WTC11 (cell line): ENCODE measurements at regions not wholly inside any gene's neighbourhood (a gene's known extent, or its start where the extent isn't known, plus 50 kb on each side); places are given as distances from the start of the nearest gene placed in this dataset.

ENCODE experiments used
- CTCF ChIP-seq: fragments of 200-600 bp; IDR thresholded peaks from 2 replicates; pipeline ENCODE4 v1.8.0; 2022; ENCODE audit warnings: antibody characterized with exemption
- FOXP1 ChIP-seq: sonication (generic); formaldehyde crosslinking; IDR thresholded peaks from 2 replicates; pipeline ENCODE4 v1.8.0; 2022; ENCODE audit warnings: missing genetic modification reagents, mild to moderate bottlenecking, moderate library complexity, borderline replicate concordance
- MLX ChIP-seq: sonication (generic); formaldehyde crosslinking; IDR thresholded peaks from 2 replicates; pipeline ENCODE4 v1.8.1; 2023; ENCODE audit warnings: mild to moderate bottlenecking, missing genetic modification reagents, moderate library complexity
- PRRX2 ChIP-seq: fragments of 250-450 bp; sonication (Bioruptor Pico); IDR thresholded peaks from 2 replicates; pipeline ENCODE4 v1.8.0; 2021; ENCODE audit warnings: mild to moderate bottlenecking

- TF ChIP-seq FOXP1 (no peak), MLX (CRISPR knock-in tag) (no peak), CTCF (no peak), PRRX2 (CRISPR knock-in tag) (no peak)
These were observed 86.6 kb upstream of the HOXC13 start for GRCh38 chr12:53852061-53852460.
